Peyer's patch (tissue), 4 donors: ENCODE measurements at regions not wholly inside any gene's neighbourhood (a gene's known extent, or its start where the extent isn't known, plus 50 kb on each side); places are given as distances from the start of the nearest gene placed in this dataset.

ENCODE experiments used
- CTCF ChIP-seq, 6 experiments: fragments of 450-650 bp in 4 of 6; fragments of 200-600 bp in 2 of 6; sonication (generic) in 1 of 6; IDR thresholded peaks; one replicate each; pipeline ENCODE4 v1.5.1; 2017 to 2019; ENCODE audit warnings: antibody characterized with exemption in 6 of 6, mild to moderate bottlenecking in 3 of 6, moderate library complexity in 1 of 6
- POLR2A ChIP-seq, 2 donors: fragments of 450-650 bp; IDR thresholded peaks; one replicate each; pipeline ENCODE4 v1.5.1; 2017; ENCODE audit warnings: antibody characterized with exemption in 2 of 2, mild to moderate bottlenecking in 2 of 2, moderate library complexity in 2 of 2

GRCh38 chr13:73292127-73292526 lies 233.3 kb downstream of the KLF5 start:
- TF ChIP-seq CTCF (IDR thresholded peaks at IDR 0.05): no peak
- no peak for TF ChIP-seq POLR2A (IDR thresholded peaks at IDR 0.05)
